Right atrium auricular region (tissue), 2 donors: ENCODE measurements at regions not wholly inside any gene's neighbourhood (a gene's known extent, or its start where the extent isn't known, plus 50 kb on each side); places are given as distances from the start of the nearest gene placed in this dataset.

Source experiments
- DNase-seq: peaks from one replicate; pipeline ENCODE4 v3.0.0-alpha.2; 2019; ENCODE audit warnings: low spot score
- H3K27ac ChIP-seq, 2 donors: fragments of 200-600 bp; sonication (generic); 1 replicate in 1 of 2; 2 replicates in 1 of 2; pipeline ENCODE4 v1.5.1; 2016 to 2019
- H3K27me3 ChIP-seq, 2 donors: fragments of 200-600 bp; sonication (generic); one replicate each; pipeline versions ENCODE4 v1.5.1 to v1.6.0; 2017 to 2019
- H3K36me3 ChIP-seq: fragments of 200-600 bp; sonication (generic); one replicate; pipeline ENCODE4 v1.5.1; 2016
- H3K4me1 ChIP-seq, 2 donors: fragments of 200-600 bp; sonication (generic); one replicate each; pipeline versions ENCODE4 v1.5.1 to v1.6.0; 2017 to 2019
- H3K4me3 ChIP-seq, 2 donors: fragments of 200-600 bp; sonication (generic); 1 replicate in 1 of 2; 2 replicates in 1 of 2; pipeline ENCODE4 v1.5.1; 2017 to 2019; ENCODE audit warnings: mild to moderate bottlenecking in 1 of 2, moderate library complexity in 1 of 2
- H3K9me3 ChIP-seq, 2 donors: fragments of 200-600 bp; sonication (generic); one replicate each; pipeline ENCODE4 v1.5.1; 2019
- TF ChIP-seq, protein P1 (sequence below), 2 donors: fragments of 200-600 bp; sonication (generic); IDR thresholded peaks; one replicate each; pipeline ENCODE4 v1.5.1; 2019; ENCODE audit warnings: antibody characterized with exemption in 2 of 2

DNA sequence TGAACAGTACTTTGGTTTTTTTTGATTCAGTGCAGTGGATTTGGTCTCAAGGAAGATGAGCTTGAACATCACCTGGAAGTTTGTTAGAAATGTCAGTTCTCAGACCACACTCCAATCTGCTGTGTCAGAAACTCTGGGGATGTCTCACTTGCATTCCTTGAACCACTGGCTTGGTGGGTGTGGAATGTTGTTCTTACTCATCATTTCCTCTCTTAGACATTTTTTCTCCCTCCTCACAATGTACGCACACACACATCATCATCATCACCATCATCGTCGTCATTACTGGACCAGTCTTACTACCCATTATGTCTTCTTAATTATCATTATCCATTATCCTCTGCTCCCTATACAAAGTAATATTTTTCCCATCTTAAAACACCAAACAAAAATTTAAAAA lies 91.9 kb upstream of the KCNK2 start:
- Histone ChIP-seq H3K9me3 (no peaks in the 10 kb centered on the region), H3K4me3 (no peak overlapping the region), H3K4me1 (no peaks in the 10 kb centered on the region), H3K36me3 (no peaks in the 10 kb centered on the region), H3K27me3 (no peaks in the 10 kb centered on the region), H3K27ac (no peak overlapping the region)
- TF ChIP-seq, protein P1, sequence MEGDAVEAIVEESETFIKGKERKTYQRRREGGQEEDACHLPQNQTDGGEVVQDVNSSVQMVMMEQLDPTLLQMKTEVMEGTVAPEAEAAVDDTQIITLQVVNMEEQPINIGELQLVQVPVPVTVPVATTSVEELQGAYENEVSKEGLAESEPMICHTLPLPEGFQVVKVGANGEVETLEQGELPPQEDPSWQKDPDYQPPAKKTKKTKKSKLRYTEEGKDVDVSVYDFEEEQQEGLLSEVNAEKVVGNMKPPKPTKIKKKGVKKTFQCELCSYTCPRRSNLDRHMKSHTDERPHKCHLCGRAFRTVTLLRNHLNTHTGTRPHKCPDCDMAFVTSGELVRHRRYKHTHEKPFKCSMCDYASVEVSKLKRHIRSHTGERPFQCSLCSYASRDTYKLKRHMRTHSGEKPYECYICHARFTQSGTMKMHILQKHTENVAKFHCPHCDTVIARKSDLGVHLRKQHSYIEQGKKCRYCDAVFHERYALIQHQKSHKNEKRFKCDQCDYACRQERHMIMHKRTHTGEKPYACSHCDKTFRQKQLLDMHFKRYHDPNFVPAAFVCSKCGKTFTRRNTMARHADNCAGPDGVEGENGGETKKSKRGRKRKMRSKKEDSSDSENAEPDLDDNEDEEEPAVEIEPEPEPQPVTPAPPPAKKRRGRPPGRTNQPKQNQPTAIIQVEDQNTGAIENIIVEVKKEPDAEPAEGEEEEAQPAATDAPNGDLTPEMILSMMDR (IDR thresholded peaks at IDR 0.05) = no peak
- no peak for DNase-seq

DNA sequence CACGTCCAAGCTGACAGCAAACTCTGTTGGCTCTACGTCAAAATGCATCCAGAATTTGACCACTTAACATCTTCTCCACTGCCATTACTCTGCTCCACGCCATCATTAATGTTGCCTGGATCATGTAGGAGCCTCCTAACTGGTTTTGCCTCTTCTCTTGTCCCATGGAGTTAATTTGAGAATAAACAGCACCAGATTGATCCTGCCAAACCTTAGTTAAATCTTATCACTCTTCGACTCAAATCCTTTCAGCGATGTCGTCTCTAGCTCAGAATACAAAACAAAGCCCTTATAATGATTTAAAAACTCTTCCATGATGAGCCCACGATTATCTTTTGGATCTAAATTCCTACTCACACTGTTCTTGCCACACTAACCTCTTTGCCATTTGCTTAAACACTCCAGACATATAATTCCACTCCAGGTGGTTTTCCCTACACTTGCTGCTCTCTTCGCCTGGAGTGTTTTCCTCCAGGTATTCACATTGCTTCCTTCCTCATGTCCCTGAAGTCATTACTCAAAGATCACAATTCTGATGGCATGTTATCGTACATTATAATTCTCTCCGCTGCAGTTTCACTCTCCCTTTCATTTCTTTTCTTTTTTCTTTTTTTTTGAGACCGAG lies 90.7 kb upstream of the KCNK2 start:
- Histone ChIP-seq H3K36me3 (no peaks in the 10 kb centered on the region), H3K9me3 (no peaks in the 10 kb centered on the region), H3K4me1 (no peaks in the 10 kb centered on the region), H3K27me3 (no peaks in the 10 kb centered on the region), H3K4me3 (no peak overlapping the region), H3K27ac (no peak overlapping the region)
- no peak for DNase-seq
- TF ChIP-seq, protein P1 (IDR thresholded peaks at IDR 0.05) = no peak

DNA sequence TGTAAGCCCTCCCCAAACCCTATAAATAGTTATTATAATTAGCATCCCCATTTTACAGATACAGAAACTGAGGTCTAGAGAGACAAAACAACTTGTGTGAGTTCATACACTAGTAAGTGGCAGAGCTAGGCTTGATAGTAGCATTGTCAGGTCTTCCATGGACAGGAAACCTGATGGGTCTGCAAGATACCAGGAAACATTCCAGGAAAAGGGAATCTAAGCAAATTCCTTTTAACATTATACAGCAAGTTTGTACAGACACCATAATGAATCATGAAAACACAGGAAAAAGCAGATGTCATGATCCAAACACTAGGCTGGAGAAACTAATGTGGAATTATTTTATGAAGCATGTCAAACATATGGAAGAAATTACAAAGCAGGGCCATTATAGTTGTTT lies 89.1 kb upstream of the KCNK2 start:
- Histone ChIP-seq H3K27ac (no peak overlapping the region), H3K9me3 (no peaks in the 10 kb centered on the region), H3K4me1 (no peaks in the 10 kb centered on the region), H3K36me3 (no peaks in the 10 kb centered on the region), H3K4me3 (no peak overlapping the region), H3K27me3 (no peaks in the 10 kb centered on the region)
- TF ChIP-seq, protein P1 (IDR thresholded peaks at IDR 0.05) = no peak
- DNase-seq = no peak

DNA sequence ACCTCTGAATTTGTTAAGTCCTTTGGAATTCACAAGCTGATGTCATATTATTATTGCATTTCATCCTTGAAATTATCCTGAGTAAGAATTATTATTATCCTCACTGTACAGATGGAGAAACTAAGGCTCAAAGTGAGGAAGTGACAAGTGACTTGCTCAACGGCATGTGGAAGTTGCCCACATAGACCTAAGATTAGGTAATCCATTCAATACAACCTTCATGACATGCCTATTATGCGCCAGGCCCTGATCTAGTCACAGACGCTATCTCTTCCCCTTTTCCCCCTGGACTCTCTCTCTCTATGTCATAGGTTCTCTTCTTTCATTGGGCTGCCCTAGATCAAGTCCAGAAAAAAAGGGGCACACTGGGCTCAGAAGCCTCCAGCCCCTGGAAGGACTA lies 84.9 kb upstream of the KCNK2 start:
- H3K27ac ChIP-seq = no peak overlapping the region
- H3K36me3 ChIP-seq = no peaks in the 10 kb centered on the region
- H3K4me3 ChIP-seq = no peak overlapping the region
- H3K27me3 ChIP-seq = no peaks in the 10 kb centered on the region
- TF ChIP-seq, protein P1 (IDR thresholded peaks at IDR 0.05) = no peak
- H3K9me3 ChIP-seq = no peaks in the 10 kb centered on the region
- no peaks in the 10 kb centered on the region for H3K4me1 ChIP-seq
- no peak for DNase-seq

DNA sequence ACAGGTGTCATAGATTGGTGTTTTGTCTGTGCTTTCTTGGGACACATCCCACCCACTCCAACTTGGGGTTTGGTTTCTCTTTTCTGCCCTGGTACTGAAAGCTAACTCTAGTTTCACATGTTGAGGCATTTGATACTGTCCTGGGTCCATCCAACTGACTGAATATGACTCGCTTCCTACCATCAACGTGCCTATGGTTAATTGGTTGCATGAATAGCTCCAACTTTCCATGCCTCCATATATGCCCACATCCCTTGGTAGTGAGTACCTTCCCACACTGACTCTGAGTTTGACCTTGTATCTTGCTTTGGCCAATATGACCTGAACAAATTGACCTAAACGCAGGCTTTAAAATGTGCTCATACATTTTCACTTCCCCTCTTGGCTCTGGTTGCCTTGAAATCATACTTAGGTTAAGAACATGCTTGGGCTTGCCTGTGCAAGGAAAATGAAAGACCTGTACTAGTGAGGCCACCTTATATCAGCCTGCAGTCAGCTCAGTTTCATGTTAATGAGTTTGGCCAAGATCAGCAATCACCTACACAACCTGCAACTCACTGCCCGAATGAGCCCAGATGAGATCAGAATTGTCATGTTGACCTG lies 81.0 kb upstream of the KCNK2 start:
- no peak overlapping the region for H3K4me3 ChIP-seq
- no peaks in the 10 kb centered on the region for H3K36me3 ChIP-seq
- H3K27me3 ChIP-seq = no peaks in the 10 kb centered on the region
- no peaks in the 10 kb centered on the region for H3K9me3 ChIP-seq
- H3K4me1 ChIP-seq = no peaks in the 10 kb centered on the region
- TF ChIP-seq, protein P1 (IDR thresholded peaks at IDR 0.05) = no peak
- no peak for DNase-seq
- no peak overlapping the region for H3K27ac ChIP-seq

DNA sequence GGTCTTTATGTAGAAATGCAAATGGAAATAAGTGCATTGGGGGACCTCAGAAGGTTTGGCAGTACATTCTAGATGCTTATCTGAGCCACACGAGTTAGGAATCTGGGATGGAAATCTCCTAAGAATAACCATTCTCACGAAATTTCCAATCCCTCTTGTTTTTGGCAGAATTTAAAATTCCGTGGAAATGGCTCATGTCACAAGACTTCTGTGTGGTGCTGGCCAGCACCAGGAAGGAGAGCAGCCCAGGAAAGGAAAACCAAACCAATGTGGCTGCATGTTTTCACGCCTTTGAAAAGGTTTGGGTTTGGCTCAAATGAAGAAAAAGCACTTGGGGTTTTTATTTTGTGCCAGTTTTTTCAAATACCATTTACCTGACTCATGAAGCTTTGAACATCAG lies 80.1 kb upstream of the KCNK2 start:
- Histone ChIP-seq H3K27me3 (no peaks in the 10 kb centered on the region), H3K27ac (no peak overlapping the region), H3K36me3 (no peaks in the 10 kb centered on the region), H3K4me1 (no peaks in the 10 kb centered on the region), H3K4me3 (no peak overlapping the region), H3K9me3 (no peaks in the 10 kb centered on the region)
- TF ChIP-seq, protein P1 (IDR thresholded peaks at IDR 0.05) = no peak
- no peak for DNase-seq
